Activated B cell treated with CpG ODN at 0.5 μM for 24 hours (primary cell): ENCODE measurements at regions not wholly inside any gene's neighbourhood (a gene's known extent, or its start where the extent isn't known, plus 50 kb on each side); places are given as distances from the start of the nearest gene placed in this dataset.

Experiments used
- ATAC-seq: fragments of 200-7000 bp; cut with Tn5 transposase; one replicate; pipeline ENCODE4 v1.10.0; 2021; ENCODE audit warnings: low read depth, mild to moderate bottlenecking, moderate library complexity
- CTCF ChIA-PET: fragments of 350-600 bp; sonication (Branson Sonifier 250); formaldehyde crosslinking; loops from one replicate; lab custom pipeline; 2021; ENCODE audit warnings: antibody characterized with exemption; lab: Charles Lee
- POLR2A ChIA-PET: fragments of 350-600 bp; sonication (Branson Sonifier 250); formaldehyde crosslinking; loops from one replicate; lab custom pipeline; 2021; ENCODE audit warnings: antibody characterized with exemption; lab: Charles Lee
- DNase-seq: peaks from one replicate; pipeline ENCODE4 v3.0.0; 2022
- H3K27ac Mint-ChIP-seq: one replicate; pipeline ENCODE4 v1.8.0; 2020; ENCODE audit warnings: mixed read lengths
- H3K27me3 Mint-ChIP-seq: one replicate; pipeline ENCODE4 v1.8.0; 2021; ENCODE audit warnings: mixed read lengths
- H3K36me3 Mint-ChIP-seq: one replicate; pipeline ENCODE4 v1.8.0; 2021; ENCODE audit warnings: low read depth, mixed read lengths
- H3K4me1 Mint-ChIP-seq: one replicate; pipeline ENCODE4 v1.8.0; 2021; ENCODE audit warnings: mixed read lengths
- H3K4me3 Mint-ChIP-seq: one replicate; pipeline ENCODE4 v1.8.0; 2020; ENCODE audit warnings: mild to moderate bottlenecking, mixed read lengths
- H3K9me3 Mint-ChIP-seq: one replicate; pipeline ENCODE4 v1.8.0; 2020; ENCODE audit warnings: mixed read lengths
- intact Hi-C: fragments of 100-400 bp; cut with micrococcal nuclease; formaldehyde crosslinking; loops from one replicate; pipeline ENCODE4 v1.15.1; 2024
- TF ChIP-seq, protein P1 (sequence below): fragments of 200-600 bp; IDR thresholded peaks from one replicate; pipeline ENCODE4 v1.8.0; 2022; ENCODE audit warnings: antibody characterized with exemption, mild to moderate bottlenecking

DNA sequence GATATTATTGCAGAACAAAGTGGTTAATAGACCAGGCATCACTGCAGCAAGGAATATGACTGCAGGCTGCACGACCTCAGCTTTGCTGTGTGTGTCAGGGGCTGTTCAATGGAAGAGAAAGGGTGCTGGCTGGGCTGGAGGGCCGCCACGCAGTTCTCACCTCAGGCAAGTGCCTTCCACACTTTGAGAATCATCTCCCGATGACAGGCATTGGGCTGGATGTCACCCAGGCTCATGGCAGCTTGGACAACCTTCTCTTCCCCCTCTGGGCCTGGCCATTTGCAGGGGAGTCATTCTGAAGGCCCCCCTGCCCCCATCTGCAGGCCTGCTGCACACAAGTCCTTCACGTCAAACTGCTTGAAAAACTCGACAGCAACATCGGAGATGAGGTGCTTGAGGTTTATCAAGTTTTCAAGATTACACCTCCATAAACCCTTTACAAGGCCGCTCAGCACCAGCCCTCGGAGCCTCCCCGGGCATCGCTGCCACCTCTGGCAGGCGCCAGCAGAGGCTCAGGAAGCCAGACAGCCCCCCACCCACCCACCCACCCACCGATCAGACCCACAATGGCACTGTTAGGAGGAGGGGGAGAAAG is 165.9 kb upstream of the GSC start:
- no peak overlapping the region for H3K27ac Mint-ChIP-seq
- H3K4me1 Mint-ChIP-seq: no peaks in the 10 kb centered on the region
- ChIA-PET POLR2A (no interaction called here), CTCF (no interaction called here)
- TF ChIP-seq, protein P1, sequence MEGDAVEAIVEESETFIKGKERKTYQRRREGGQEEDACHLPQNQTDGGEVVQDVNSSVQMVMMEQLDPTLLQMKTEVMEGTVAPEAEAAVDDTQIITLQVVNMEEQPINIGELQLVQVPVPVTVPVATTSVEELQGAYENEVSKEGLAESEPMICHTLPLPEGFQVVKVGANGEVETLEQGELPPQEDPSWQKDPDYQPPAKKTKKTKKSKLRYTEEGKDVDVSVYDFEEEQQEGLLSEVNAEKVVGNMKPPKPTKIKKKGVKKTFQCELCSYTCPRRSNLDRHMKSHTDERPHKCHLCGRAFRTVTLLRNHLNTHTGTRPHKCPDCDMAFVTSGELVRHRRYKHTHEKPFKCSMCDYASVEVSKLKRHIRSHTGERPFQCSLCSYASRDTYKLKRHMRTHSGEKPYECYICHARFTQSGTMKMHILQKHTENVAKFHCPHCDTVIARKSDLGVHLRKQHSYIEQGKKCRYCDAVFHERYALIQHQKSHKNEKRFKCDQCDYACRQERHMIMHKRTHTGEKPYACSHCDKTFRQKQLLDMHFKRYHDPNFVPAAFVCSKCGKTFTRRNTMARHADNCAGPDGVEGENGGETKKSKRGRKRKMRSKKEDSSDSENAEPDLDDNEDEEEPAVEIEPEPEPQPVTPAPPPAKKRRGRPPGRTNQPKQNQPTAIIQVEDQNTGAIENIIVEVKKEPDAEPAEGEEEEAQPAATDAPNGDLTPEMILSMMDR: no peak
- DNase-seq (no peak), ATAC-seq (no peak)
- H3K4me3 Mint-ChIP-seq: no peak overlapping the region
- intact Hi-C loops: no loop called here
- no peaks in the 10 kb centered on the region for H3K36me3 Mint-ChIP-seq
- no peaks in the 10 kb centered on the region for H3K9me3 Mint-ChIP-seq
- H3K27me3 Mint-ChIP-seq: no peaks in the 10 kb centered on the region

DNA sequence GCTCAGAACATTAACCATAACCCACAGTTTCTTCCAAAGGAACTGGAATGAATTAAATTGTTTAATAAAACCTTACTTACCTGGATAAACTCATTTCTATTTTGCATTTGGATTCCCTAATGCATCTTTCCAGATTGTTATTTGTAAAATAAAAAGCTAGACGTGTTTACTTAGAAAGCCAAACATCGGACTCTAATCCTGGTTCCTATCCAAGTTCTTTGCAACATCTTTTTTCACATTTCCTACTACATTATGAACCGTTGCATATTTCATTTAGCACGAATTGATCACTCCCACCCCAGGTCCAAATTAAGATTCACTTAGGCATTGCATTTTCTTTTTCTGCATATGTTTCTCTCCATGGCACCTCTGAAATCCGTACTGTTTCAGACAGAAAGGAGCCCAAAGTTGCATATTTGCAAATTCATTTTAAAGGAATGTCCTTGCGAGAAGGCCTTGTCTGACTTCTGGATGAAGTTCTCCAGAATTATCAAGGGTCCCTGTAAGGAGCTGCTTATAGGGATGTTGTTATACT is 164.4 kb upstream of the GSC start:
- Mint-ChIP-seq H3K9me3 (no peaks in the 10 kb centered on the region), H3K27me3 (no peaks in the 10 kb centered on the region), H3K27ac (no peak overlapping the region), H3K4me1 (no peaks in the 10 kb centered on the region), H3K36me3 (no peaks in the 10 kb centered on the region), H3K4me3 (no peak overlapping the region)
- ATAC-seq: no peak
- CTCF ChIA-PET: no interaction called here
- POLR2A ChIA-PET: no interaction called here
- intact Hi-C loops: no loop called here
- TF ChIP-seq, protein P1: no peak
- DNase-seq: no peak

DNA sequence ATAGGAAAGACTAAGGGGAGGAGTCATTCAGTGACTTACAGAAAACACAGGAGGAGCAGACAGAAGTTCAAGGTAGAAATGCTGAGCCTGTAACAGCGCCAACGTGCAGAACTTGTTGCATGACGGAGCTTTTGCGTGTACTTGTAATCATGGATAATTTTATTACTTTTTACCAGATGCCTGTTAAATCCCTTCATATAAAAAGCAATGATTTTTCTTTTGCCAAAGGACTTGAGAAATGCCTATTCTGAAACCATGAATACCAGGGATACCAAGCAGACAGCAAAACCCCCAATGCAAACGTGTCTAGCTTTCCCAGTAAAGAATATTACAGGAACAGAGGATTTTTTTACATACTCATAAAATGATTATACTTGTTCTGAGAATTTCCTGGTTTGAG is 163.6 kb upstream of the GSC start:
- ATAC-seq (no peak), DNase-seq (no peak)
- Mint-ChIP-seq H3K4me1 (no peaks in the 10 kb centered on the region), H3K36me3 (no peaks in the 10 kb centered on the region), H3K27me3 (no peaks in the 10 kb centered on the region), H3K9me3 (no peaks in the 10 kb centered on the region), H3K27ac (no peak overlapping the region), H3K4me3 (no peak overlapping the region)
- intact Hi-C loops: no loop called here
- TF ChIP-seq, protein P1: no peak
- ChIA-PET CTCF (no interaction called here), POLR2A (no interaction called here)

DNA sequence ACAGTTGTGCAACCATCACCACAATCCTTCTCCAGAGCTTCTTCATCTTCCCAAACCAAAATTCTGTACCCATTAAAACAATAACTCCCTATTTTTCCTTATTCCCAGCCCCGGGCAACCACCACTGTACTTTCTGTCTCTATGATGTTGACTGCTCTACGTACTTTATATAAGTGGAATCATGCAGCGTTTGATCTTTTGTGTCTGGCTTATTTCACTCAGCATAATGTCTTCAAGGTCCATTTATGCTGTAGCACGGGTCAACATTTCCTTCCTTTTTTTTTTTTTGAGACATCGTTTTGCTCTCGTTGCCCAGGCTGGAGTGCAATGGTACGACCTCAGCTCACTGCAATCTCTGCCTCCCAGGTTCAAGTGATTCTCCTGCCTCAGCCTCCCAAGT is 162.7 kb upstream of the GSC start:
- DNase-seq (no peak), ATAC-seq (no peak)
- TF ChIP-seq, protein P1: no peak
- Mint-ChIP-seq H3K27ac (no peak overlapping the region), H3K4me3 (no peak overlapping the region), H3K9me3 (no peaks in the 10 kb centered on the region), H3K36me3 (no peaks in the 10 kb centered on the region), H3K4me1 (no peaks in the 10 kb centered on the region), H3K27me3 (no peaks in the 10 kb centered on the region)
- CTCF ChIA-PET: no interaction called here
- intact Hi-C loops: no loop called here
- POLR2A ChIA-PET: no interaction called here

DNA sequence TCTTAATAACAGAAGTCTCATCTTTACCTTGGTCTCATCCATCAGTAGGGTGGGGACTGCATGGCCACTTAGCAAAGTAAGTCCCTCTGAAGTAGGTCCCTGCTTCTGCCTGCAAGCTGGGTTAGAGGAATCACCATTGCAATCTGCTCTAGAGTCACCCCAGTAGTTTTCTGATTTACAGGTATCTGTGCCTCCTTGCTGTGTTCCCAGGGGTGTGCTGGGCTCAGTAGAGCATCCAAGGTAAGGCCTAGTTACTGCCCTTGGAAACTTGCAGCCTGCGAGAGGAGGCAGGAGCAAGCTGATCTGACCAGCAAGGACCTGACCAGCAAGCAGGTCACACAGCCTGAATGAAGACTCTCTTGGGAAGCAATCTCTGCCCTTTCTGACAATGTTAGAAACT is 160.8 kb upstream of the GSC start:
- TF ChIP-seq, protein P1: no peak
- POLR2A ChIA-PET: no interaction called here
- Mint-ChIP-seq H3K27ac (no peak overlapping the region), H3K4me1 (no peaks in the 10 kb centered on the region), H3K4me3 (no peak overlapping the region), H3K27me3 (no peaks in the 10 kb centered on the region), H3K9me3 (no peaks in the 10 kb centered on the region), H3K36me3 (no peaks in the 10 kb centered on the region)
- DNase-seq (no peak), ATAC-seq (no peak)
- CTCF ChIA-PET: no interaction called here
- intact Hi-C loops: no loop called here
